Dedifferentiated amniotic fluid mesenchymal stem cell (primary cell): ENCODE measurements at regions not wholly inside any gene's neighbourhood (a gene's known extent, or its start where the extent isn't known, plus 50 kb on each side); places are given as distances from the start of the nearest gene placed in this dataset.
A peak's percentile ranks its signal among the peaks of the same experiment; 100 is the strongest.

Source experiments
- DNase-seq: peaks from one replicate; pipeline ENCODE4 v3.0.0-alpha.2; 2016; ENCODE audit errors: extremely low spot score

GRCh38 chr12:127079636-127080035, 1187.3 kb upstream of the TMEM132C start:
- DNase-seq: no peak

- no peak for DNase-seq
Observed at GRCh38 chr12:127081058-127081457, 1185.9 kb upstream of the TMEM132C start.

- DNase-seq: peak; percentile 87
Observed at GRCh38 chr12:127083008-127083949, 1183.7 kb upstream of the TMEM132C start.

GRCh38 chr12:127101076-127101475, 1165.9 kb upstream of the TMEM132C start:
- no peak for DNase-seq

GRCh38 chr12:127106041-127106440, 1160.9 kb upstream of the TMEM132C start:
- no peak for DNase-seq

- DNase-seq: no peak
Observed at GRCh38 chr12:127106697-127107096, 1160.3 kb upstream of the TMEM132C start.

- DNase-seq: no peak
Observed at GRCh38 chr12:127107744-127108143, 1159.2 kb upstream of the TMEM132C start.

- peak; percentile 68 for DNase-seq
Observed at GRCh38 chr12:127108360-127109215, 1158.4 kb upstream of the TMEM132C start.

GRCh38 chr12:127113945-127114344, 1153.0 kb upstream of the TMEM132C start:
- no peak for DNase-seq

- DNase-seq: peak; percentile 3
Observed at GRCh38 chr12:127115468-127116035, 1151.4 kb upstream of the TMEM132C start.

- DNase-seq: peak; percentile 13
Observed at GRCh38 chr12:127118251-127118650, 1148.7 kb upstream of the TMEM132C start.

GRCh38 chr12:127119600-127120140, 1147.3 kb upstream of the TMEM132C start:
- no peak for DNase-seq

GRCh38 chr12:127120851-127121250, 1146.1 kb upstream of the TMEM132C start:
- DNase-seq: no peak

- no peak for DNase-seq
Observed at GRCh38 chr12:127121494-127122084, 1145.4 kb upstream of the TMEM132C start.

GRCh38 chr12:127125607-127126259, 1141.2 kb upstream of the TMEM132C start:
- peak; percentile 68 for DNase-seq

- no peak for DNase-seq
Observed at GRCh38 chr12:127126260-127126628, 1140.7 kb upstream of the TMEM132C start.

GRCh38 chr12:127127897-127128296, 1139.1 kb upstream of the TMEM132C start:
- no peak for DNase-seq

GRCh38 chr12:127130506-127131124, 1136.4 kb upstream of the TMEM132C start:
- DNase-seq: no peak

GRCh38 chr12:127133675-127134335, 1133.2 kb upstream of the TMEM132C start:
- no peak for DNase-seq
